ENCODE measurements at regions not wholly inside any gene's neighbourhood (a gene's known extent, or its start where the extent isn't known, plus 50 kb on each side); places are given as distances from the start of the nearest gene placed in this dataset.

DNA sequence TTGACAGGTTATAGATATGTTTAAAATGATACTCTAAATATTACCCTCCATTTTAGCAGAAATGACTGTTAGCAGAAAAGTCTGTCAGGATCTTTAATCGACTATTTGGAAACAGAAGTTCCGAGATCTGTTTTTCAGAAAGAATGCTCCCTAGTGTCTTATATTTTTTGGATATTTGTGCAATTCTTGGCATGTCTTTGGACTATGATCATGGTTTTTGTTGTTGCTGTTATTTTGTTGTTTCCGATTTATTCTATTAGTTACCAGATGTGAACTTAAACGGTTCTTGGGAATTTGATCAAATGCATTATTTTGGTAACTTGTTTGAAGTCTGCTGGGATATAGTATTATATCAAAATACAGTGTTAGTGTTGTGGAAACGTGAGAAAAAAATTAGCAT lies 106.4 kb upstream of the CEP162 start:
- TF ChIP-seq, protein P1, sequence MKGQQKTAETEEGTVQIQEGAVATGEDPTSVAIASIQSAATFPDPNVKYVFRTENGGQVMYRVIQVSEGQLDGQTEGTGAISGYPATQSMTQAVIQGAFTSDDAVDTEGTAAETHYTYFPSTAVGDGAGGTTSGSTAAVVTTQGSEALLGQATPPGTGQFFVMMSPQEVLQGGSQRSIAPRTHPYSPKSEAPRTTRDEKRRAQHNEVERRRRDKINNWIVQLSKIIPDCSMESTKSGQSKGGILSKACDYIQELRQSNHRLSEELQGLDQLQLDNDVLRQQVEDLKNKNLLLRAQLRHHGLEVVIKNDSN (IDR thresholded peaks at IDR 0.05), result no peak
- no peak for TF ChIP-seq EGR1 (IDR thresholded peaks at IDR 0.05)
- TF ChIP-seq FOXM1 (IDR thresholded peaks at IDR 0.05; ENCODE audit: borderline replicate concordance, low read depth), result no peak
- TF ChIP-seq, protein P2, sequence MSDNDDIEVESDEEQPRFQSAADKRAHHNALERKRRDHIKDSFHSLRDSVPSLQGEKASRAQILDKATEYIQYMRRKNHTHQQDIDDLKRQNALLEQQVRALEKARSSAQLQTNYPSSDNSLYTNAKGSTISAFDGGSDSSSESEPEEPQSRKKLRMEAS (IDR thresholded peaks at IDR 0.05), result no peak
- TF ChIP-seq ZBTB7A (IDR thresholded peaks at IDR 0.05; ENCODE audit: low read depth), result no peak
- TF ChIP-seq TCF12 (IDR thresholded peaks at IDR 0.05; ENCODE audit: low read depth), result no peak
- no peak for TF ChIP-seq NFIC (IDR thresholded peaks at IDR 0.05)
- TF ChIP-seq CREB1 (IDR thresholded peaks at IDR 0.05; ENCODE audit: low read depth), result no peak

DNA sequence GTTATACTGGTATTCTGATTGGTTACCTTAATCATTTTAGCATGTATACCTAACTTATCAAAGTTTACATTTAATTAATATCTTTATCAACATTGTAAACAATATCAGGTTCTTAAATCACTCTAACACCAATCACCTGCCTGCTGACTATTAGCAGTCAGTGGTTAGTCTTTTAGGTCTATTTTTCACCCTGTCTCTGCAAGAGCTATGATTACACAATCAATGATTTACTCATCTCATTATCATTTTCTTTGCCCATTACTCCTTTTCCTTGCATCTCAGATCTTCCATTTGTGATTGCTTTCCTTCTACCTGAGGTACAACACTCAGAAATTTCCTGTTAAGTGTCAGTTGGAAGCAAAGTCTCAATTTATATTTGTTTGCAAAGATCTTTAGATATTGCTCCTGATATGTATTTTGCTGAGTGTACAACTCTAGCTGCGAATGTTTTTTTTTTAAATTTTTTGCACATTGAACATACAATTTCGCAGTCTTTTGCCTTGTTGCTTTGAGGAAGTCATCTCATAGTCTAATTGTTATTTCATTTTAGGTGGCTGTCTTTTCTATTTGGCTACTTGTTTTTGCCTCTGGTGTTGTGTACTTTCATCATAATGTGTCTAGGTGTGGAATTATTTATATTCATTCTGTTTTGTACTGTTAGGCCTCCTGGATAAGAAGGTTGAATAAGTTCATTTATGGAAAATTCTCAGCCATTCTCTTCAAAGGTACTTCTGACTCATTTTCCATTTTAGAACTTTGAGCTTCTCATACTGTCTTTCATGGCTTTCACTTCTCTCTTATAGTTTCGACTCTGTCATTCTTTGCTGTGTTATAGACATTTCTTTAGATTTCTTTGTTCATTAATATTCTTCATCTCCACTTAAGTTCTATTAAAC lies 104.9 kb upstream of the CEP162 start:
- no peak for TF ChIP-seq TAF1 (IDR thresholded peaks at IDR 0.05; ENCODE audit: low read depth)
- TF ChIP-seq NFIC (IDR thresholded peaks at IDR 0.05), result no peak
- no peak for TF ChIP-seq FOXM1 (IDR thresholded peaks at IDR 0.05; ENCODE audit: borderline replicate concordance, low read depth)

DNA sequence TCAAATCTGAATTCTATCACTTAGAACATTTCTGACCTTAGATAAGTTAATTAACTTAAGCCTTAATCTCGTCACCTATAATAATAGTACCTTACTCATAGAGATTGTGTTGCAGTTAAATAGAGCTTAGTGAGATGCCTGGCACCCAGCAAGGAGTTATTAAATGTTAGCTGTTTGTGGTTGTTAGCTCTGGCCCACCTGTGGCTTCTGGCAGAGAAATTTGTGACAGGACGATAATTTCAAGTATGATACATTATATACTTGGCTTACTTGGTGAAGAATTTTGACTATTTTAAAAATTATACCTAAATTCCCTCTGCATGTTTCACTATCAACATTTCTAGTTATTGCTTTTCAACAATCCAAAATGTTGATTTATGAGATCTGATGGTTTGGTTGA lies 102.9 kb upstream of the CEP162 start:
- TF ChIP-seq, protein P1 (IDR thresholded peaks at IDR 0.05), result no peak
- no peak for TF ChIP-seq ZBTB7A (IDR thresholded peaks at IDR 0.05; ENCODE audit: low read depth)
- no peak for TF ChIP-seq EGR1 (IDR thresholded peaks at IDR 0.05)
- TF ChIP-seq, protein P3, sequence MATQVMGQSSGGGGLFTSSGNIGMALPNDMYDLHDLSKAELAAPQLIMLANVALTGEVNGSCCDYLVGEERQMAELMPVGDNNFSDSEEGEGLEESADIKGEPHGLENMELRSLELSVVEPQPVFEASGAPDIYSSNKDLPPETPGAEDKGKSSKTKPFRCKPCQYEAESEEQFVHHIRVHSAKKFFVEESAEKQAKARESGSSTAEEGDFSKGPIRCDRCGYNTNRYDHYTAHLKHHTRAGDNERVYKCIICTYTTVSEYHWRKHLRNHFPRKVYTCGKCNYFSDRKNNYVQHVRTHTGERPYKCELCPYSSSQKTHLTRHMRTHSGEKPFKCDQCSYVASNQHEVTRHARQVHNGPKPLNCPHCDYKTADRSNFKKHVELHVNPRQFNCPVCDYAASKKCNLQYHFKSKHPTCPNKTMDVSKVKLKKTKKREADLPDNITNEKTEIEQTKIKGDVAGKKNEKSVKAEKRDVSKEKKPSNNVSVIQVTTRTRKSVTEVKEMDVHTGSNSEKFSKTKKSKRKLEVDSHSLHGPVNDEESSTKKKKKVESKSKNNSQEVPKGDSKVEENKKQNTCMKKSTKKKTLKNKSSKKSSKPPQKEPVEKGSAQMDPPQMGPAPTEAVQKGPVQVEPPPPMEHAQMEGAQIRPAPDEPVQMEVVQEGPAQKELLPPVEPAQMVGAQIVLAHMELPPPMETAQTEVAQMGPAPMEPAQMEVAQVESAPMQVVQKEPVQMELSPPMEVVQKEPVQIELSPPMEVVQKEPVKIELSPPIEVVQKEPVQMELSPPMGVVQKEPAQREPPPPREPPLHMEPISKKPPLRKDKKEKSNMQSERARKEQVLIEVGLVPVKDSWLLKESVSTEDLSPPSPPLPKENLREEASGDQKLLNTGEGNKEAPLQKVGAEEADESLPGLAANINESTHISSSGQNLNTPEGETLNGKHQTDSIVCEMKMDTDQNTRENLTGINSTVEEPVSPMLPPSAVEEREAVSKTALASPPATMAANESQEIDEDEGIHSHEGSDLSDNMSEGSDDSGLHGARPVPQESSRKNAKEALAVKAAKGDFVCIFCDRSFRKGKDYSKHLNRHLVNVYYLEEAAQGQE (IDR thresholded peaks at IDR 0.05; ENCODE audit: low read depth), result no peak
- TF ChIP-seq, protein P2 (IDR thresholded peaks at IDR 0.05), result no peak
- TF ChIP-seq RAD21 (IDR thresholded peaks at IDR 0.05; ENCODE audit: low read depth), result no peak
- TF ChIP-seq YY1 (IDR thresholded peaks at IDR 0.05; ENCODE audit: low read depth), result no peak
- no peak for TF ChIP-seq TAF1 (IDR thresholded peaks at IDR 0.05; ENCODE audit: low read depth)
- TF ChIP-seq FOXM1 (IDR thresholded peaks at IDR 0.05; ENCODE audit: borderline replicate concordance, low read depth), result no peak

DNA sequence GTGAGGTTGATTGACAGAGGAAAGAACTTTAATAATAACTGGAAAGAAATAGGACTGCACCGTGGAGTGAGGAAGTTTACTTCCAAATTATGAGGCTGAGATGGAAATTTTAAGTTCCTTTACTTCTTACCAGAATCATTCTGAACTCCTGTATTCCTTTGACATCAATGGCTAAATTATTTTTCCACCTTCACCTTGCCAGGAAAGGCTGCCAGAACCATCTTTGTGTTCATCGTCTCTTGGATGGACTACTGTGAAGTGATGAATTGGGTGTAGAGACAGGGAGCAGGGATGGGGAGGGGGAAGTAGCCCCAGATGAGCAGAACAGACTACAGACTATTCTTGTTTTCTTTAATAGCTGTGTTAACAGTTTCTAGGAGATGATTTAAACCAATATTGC lies 102.1 kb upstream of the CEP162 start:
- TF ChIP-seq FOXM1 (IDR thresholded peaks at IDR 0.05; ENCODE audit: borderline replicate concordance, low read depth) (no peak), ZBTB7A (IDR thresholded peaks at IDR 0.05; ENCODE audit: low read depth) (no peak), TEAD4 (IDR thresholded peaks at IDR 0.05) (no peak), CREB1 (IDR thresholded peaks at IDR 0.05; ENCODE audit: low read depth) (no peak), RAD21 (IDR thresholded peaks at IDR 0.05; ENCODE audit: low read depth) (no peak)
- TF ChIP-seq, protein P2 (IDR thresholded peaks at IDR 0.05), result no peak

DNA sequence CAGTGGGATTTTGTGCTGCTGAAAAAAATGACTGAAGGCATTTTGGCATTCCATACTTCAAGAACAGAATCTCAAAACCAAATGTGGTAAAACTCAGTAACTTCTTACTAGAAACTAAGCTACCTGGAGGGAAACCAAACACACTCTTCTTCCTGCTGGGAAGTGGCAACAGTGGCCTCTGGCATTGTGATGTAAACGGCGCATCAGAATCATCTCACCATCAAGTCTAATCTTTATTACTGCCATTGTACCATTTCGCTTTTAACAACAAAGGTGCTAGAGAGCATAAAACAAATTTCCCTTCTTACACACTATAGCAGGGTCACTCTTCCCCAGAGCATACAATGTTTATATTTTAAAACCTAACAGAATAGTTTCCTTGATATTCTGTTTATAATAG lies 101.6 kb upstream of the CEP162 start:
- no peak for TF ChIP-seq TCF12 (IDR thresholded peaks at IDR 0.05; ENCODE audit: low read depth)
- TF ChIP-seq, protein P2 (IDR thresholded peaks at IDR 0.05), result no peak
- TF ChIP-seq EGR1 (IDR thresholded peaks at IDR 0.05), result no peak
- no peak for TF ChIP-seq RAD21 (IDR thresholded peaks at IDR 0.05; ENCODE audit: low read depth)
- no peak for TF ChIP-seq CEBPB (IDR thresholded peaks at IDR 0.05)
- TF ChIP-seq NFIC (IDR thresholded peaks at IDR 0.05), result no peak
- TF ChIP-seq, protein P3 (IDR thresholded peaks at IDR 0.05; ENCODE audit: low read depth), result no peak
- no peak for TF ChIP-seq YY1 (IDR thresholded peaks at IDR 0.05; ENCODE audit: low read depth)
- TF ChIP-seq ZBTB7A (IDR thresholded peaks at IDR 0.05; ENCODE audit: low read depth), result no peak

DNA sequence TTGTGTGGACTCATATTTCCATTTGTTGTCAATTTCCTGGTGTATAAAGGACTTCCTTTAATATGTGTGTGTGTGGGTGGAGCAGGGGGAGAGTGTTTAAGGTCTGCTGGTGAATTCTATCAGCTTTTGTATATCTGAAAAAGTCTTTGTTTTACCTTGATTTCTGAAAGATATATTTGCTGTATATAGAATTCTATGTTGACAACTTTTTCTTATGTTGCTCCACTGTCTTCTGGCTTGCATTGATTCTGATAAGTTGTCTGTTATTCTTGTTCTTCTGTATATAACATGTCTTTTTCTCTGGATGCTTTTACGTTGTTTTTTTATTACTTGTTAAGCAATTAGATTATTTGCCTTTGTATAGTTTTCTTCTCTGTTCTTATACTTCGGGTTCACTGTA lies 90.0 kb upstream of the CEP162 start:
- TF ChIP-seq, protein P1 (IDR thresholded peaks at IDR 0.05), result no peak
- no peak for TF ChIP-seq YY1 (IDR thresholded peaks at IDR 0.05; ENCODE audit: low read depth)
- no peak for TF ChIP-seq TEAD4 (IDR thresholded peaks at IDR 0.05)
- no peak for TF ChIP-seq CEBPB (IDR thresholded peaks at IDR 0.05)
- TF ChIP-seq, protein P2 (IDR thresholded peaks at IDR 0.05), result no peak
- TF ChIP-seq TAF1 (IDR thresholded peaks at IDR 0.05; ENCODE audit: low read depth), result no peak
- no peak for TF ChIP-seq CREB1 (IDR thresholded peaks at IDR 0.05; ENCODE audit: low read depth)
- no peak for TF ChIP-seq ZBTB7A (IDR thresholded peaks at IDR 0.05; ENCODE audit: low read depth)
- TF ChIP-seq FOXM1 (IDR thresholded peaks at IDR 0.05; ENCODE audit: borderline replicate concordance, low read depth), result no peak
